GM19455 (cell line): ENCODE measurements at regions not wholly inside any gene's neighbourhood (a gene's known extent, or its start where the extent isn't known, plus 50 kb on each side); places are given as distances from the start of the nearest gene placed in this dataset.
A peak's percentile ranks its signal among the peaks of the same experiment; 100 is the strongest.
"Not testable (repeated sequence)": the region's sequence is repeated elsewhere in the genome, so short reads cannot be mapped to it uniquely, and the experiment has no call there.

Source experiments
- ATAC-seq: cut with Tn5 transposase; IDR thresholded peaks from one replicate; pipeline ENCODE4 v1.9.1; 2021; ENCODE audit not compliant: unreplicated experiment

GRCh38 chr2:207321514-207321913, 155.8 kb upstream of the KLF7 start:
- ATAC-seq: no peak

GRCh38 chr2:207324001-207324400, 158.3 kb upstream of the KLF7 start:
- no peak for ATAC-seq

GRCh38 chr2:207327513-207327912, 161.8 kb upstream of the KLF7 start:
- no peak for ATAC-seq

GRCh38 chr2:207328944-207329386, 163.2 kb upstream of the KLF7 start:
- ATAC-seq: peak; percentile 40

- peak; percentile 40 for ATAC-seq
Observed at GRCh38 chr2:207330912-207331311, 165.2 kb upstream of the KLF7 start.

GRCh38 chr2:207331674-207332073, 165.9 kb upstream of the KLF7 start:
- no peak for ATAC-seq

GRCh38 chr2:207332480-207333212, 166.9 kb upstream of the KLF7 start:
- peak; percentile 23 for ATAC-seq

GRCh38 chr2:207333599-207334300, 168.0 kb upstream of the KLF7 start:
- ATAC-seq: no peak

- peak; percentile 13 for ATAC-seq
Observed at GRCh38 chr2:207334301-207334623, 168.5 kb upstream of the KLF7 start.

- peak; percentile 28 for ATAC-seq
Observed at GRCh38 chr2:207334624-207335371, 169.1 kb upstream of the KLF7 start.

GRCh38 chr2:207337234-207338219, 171.8 kb upstream of the KLF7 start:
- ATAC-seq: no peak

- ATAC-seq: no peak
Observed at GRCh38 chr2:207338220-207338607, 172.5 kb upstream of the KLF7 start.

GRCh38 chr2:207338610-207339009, 172.9 kb upstream of the KLF7 start:
- no peak for ATAC-seq

GRCh38 chr2:207341112-207341750, 175.5 kb upstream of the KLF7 start:
- no peak for ATAC-seq

- no peak for ATAC-seq
Observed at GRCh38 chr2:207341804-207342203, 176.1 kb upstream of the KLF7 start.

- ATAC-seq: not testable (repeated sequence)
Observed at GRCh38 chr2:207344596-207345394, 179.0 kb upstream of the KLF7 start.

GRCh38 chr2:207351171-207351570, 178.6 kb upstream of the CREB1 start:
- ATAC-seq: no peak

GRCh38 chr2:207352978-207353671, 176.6 kb upstream of the CREB1 start:
- peak; percentile 69 for ATAC-seq

- ATAC-seq: no peak
Observed at GRCh38 chr2:207353836-207354235, 175.9 kb upstream of the CREB1 start.
